ENCODE measurements at regions not wholly inside any gene's neighbourhood (a gene's known extent, or its start where the extent isn't known, plus 50 kb on each side); places are given as distances from the start of the nearest gene placed in this dataset.

DNA sequence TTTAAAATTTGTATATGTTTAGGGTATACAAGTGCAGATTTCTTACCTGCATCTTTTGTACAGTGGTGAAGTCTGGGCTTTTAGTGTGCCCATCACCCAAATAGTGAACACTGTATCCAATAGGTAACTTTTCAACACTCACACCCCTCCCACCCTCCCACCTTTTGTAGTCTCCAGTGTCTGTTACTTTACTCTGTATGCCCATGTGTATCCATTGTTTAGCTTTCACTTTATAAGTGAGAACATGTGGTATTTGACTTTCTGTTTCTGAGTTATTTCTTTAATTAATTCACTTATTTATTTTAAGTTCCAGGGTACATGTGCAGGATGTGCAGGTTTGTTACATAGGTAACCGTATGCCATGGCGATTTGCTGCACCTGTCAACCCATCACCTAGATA is 124.8 kb upstream of the NEO1 start:
- no peak for FAIRE-seq
- no peak for DNase-seq (ENCODE audit: low spot score in 2 of 2)

- DNase-seq (ENCODE audit: low spot score in 2 of 2) (no peak), FAIRE-seq (no peak)
Observed at GRCh38 chr15:72925661-72926060, 126.6 kb upstream of the NEO1 start.

DNA sequence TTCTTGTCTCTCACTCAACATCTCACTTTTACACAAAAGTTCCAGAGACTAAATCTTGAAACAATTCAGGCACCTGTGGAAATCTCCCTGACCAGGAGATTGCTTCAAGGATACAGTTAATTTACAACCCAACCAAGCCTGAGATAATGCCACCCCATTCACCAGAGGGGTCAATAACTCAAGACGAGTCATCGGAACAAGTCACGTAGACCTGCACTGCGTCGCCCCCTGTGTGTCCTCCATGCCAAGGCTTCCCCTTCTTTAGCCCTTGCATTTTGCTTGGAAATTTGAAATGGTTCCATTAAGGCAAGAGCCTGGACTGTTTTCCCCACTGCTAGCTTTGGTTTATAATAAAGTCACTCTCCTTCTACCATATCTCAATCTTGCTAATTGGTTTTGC is 129.0 kb upstream of the NEO1 start:
- DNase-seq (ENCODE audit: low spot score in 2 of 2) (no peak), FAIRE-seq (no peak)

- no peak for DNase-seq (ENCODE audit: low spot score in 2 of 2)
Observed at GRCh38 chr15:72920551-72920950, 131.7 kb upstream of the NEO1 start.

DNA sequence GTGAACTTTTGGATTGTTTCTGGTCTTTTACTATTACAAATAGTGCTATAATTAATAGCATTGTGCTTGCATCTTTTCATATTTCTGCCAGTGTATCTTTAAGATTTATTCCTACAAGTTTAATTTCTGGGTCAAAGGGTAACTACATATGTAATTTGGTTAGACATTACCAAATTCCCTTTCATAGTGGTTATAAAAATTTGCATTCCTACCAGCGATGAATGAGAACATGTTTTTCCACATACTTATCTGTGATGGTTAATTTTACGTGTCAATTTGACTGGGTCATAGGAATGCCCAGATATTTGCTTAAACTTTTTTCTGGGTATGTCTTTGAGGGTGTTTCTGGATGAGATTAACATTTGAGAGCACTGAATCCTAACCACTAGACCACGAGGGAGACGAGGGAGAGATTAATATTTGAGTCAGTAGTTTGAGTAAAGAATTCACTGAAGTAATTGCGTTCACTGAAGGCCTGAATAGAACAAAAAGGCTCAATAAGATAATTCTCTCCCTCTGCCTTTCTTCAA is 132.3 kb upstream of the NEO1 start:
- FAIRE-seq (no peak), DNase-seq (ENCODE audit: low spot score in 2 of 2) (no peak)

More at GRCh38 chr15:72920551-72920950, 131.7 kb upstream of the NEO1 start:
- no peak for FAIRE-seq

DNA sequence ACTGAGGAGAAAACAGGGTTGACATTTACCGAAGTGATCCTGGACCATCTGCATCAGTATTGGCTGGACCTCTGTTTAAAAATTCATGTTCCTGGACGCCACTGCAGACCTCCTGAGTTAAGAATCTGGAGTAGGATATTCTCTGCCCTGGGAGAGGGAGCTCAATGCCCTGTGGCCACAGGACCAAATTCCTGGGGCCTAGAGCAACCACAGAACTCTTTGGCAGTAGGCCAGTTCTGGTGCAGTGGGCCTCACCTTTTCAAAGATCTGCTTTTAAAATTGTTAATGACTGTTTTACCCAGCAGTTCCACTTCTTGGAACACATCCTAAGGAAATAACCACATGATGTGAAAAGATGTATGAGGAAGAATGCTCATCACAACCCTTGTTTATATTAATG is 133.3 kb upstream of the ADPGK start:
- no peak for FAIRE-seq
- DNase-seq (ENCODE audit: low spot score in 2 of 2) = no peak

- FAIRE-seq (no peak), DNase-seq (ENCODE audit: low spot score in 2 of 2) (no peak)
Observed at GRCh38 chr15:72916378-72916777, 132.8 kb upstream of the ADPGK start.

DNA sequence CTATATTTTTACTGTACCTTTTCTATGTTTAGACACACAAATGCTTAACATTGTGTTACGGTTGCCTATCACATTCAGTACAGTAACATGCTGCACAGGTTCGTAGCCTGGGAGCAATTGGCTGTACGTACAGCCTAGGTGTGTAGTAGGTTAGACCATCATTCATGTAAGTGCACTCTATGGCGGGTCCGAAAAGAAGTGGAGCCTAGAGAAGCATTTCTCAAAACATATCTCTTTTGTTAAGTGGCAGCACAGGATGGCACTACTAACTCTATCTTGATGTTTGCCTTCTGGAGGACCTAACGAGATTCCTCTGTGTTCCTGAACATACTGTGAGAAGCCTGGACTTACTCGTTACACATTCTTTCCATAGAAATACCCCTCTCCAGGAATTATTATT is 132.3 kb upstream of the ADPGK start:
- DNase-seq (ENCODE audit: low spot score in 2 of 2) (no peak), FAIRE-seq (no peak)

GRCh38 chr15:72912996-72913395 is 129.4 kb upstream of the ADPGK start:
- FAIRE-seq (no peak), DNase-seq (ENCODE audit: low spot score in 2 of 2) (no peak)

GRCh38 chr15:72912121-72912520 is 128.6 kb upstream of the ADPGK start:
- FAIRE-seq (no peak), DNase-seq (ENCODE audit: low spot score in 2 of 2) (no peak)

- DNase-seq (ENCODE audit: low spot score in 2 of 2) = no peak
- no peak for FAIRE-seq
Observed at GRCh38 chr15:72911626-72912025, 128.1 kb upstream of the ADPGK start.

GRCh38 chr15:72908713-72909112 is 125.2 kb upstream of the ADPGK start:
- no peak for DNase-seq (ENCODE audit: low spot score in 2 of 2)
- no peak for FAIRE-seq

DNA sequence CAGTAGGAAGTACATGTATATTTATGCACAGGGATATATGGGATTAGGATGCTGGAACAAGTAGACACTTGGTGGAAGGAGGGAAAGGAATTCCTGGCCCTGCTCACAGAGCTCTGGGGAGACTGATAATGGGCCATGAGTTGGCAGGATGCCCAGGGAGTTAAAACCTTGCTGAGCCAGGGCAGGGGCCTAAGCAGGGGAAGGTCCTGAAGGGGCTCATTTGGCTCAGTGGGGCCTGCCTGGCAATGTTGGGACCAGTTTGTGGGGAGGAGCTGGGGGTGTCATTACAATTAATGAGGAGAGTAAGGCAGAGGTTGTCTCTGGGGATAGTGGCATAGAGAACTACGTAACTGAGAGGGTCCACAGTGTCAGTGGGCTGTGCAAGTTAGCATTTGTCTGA is 124.2 kb upstream of the ADPGK start:
- FAIRE-seq (no peak), DNase-seq (ENCODE audit: low spot score in 2 of 2) (no peak)

- no peak for FAIRE-seq
- no peak for DNase-seq (ENCODE audit: low spot score in 2 of 2)
Observed at GRCh38 chr15:72902919-72903260, 119.3 kb upstream of the ADPGK start.

DNA sequence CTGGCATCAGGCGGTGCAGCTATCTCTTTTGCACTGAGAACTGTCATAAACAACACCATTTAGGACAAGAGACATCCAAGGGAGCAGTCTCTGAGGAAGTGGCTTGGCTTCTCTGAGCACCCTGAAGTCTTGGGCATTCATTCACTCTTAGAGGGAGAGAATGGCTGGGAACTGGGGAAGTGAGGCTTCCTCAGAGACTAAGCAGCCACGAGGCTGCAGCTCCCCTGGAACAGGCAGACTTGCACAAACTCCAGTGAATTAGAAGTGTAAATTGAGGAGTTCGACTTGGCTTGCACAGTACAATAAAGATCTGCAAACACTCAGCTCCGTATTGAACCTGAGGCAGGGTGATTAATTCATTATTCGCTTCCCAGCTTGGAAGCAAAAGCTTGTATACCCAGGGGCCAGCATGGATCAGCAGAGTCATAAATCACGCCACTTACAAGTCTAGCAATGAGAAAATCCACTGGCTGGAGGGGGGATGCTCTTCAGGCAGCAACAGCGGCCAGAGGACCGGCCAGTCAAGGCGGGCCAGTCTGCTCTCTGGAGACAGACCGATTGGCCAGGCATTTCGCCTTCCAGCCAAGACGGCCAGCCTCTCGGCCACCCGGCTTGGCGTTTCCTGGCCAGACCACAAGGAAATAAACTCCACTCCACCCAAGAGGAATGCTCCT is 118.8 kb upstream of the ADPGK start:
- DNase-seq (ENCODE audit: low spot score in 2 of 2) = no peak

GRCh38 chr15:72892986-72893385 is 109.4 kb upstream of the ADPGK start:
- no peak for FAIRE-seq
- no peak for DNase-seq (ENCODE audit: low spot score in 2 of 2)

More for the DNA sequence above, 118.8 kb upstream of the ADPGK start:
- no peak for FAIRE-seq

DNA sequence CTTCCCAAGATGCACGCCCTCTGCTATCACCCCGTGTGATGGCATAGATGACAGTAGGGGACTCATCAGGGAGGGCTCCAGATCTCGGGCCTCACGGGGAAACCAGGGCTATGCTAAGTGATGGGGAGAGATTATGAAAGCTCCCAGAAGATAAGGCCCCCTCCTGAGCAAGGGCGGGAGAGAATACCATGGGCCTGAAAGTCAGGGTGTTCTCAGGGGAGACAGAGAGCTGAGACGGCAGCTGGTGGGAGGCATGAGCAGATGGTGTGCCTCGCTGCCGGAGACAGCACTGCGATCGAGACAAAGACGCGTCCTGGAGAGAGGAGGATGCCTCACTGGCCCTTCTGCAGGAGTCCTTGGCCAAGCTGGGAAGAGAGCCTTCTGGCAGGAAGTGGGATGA is 106.5 kb upstream of the ADPGK start:
- DNase-seq (ENCODE audit: low spot score in 2 of 2) (no peak), FAIRE-seq (no peak)

GRCh38 chr15:72889545-72889944 is 106.0 kb upstream of the ADPGK start:
- DNase-seq (ENCODE audit: low spot score in 2 of 2) (no peak), FAIRE-seq (no peak)

GRCh38 chr15:72888811-72889210 is 105.3 kb upstream of the ADPGK start:
- DNase-seq (ENCODE audit: low spot score in 2 of 2) (no peak), FAIRE-seq (no peak)

GRCh38 chr15:72888211-72888610 is 104.7 kb upstream of the ADPGK start:
- no peak for FAIRE-seq
- DNase-seq (ENCODE audit: low spot score in 2 of 2) = no peak

DNA sequence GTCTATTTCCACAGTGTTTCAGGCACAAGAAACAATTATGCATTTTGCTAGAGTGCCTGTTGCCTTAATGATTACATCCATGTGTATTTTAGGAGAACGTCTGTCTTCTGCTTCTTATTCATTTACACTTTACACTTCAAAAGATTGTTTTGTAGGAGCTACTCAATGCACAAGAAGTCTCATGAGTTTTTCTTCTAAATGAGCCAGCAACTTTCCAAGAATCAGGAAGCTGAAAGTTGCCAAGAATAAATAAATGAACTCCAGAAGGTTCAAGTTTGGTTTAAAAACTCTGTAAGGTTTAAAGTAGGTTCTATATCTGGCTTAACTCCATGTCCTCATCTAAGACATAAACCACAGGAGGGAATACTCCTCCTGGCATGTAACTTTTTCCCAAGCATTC is 103.8 kb upstream of the ADPGK start:
- no peak for DNase-seq (ENCODE audit: low spot score in 2 of 2)
- no peak for FAIRE-seq

DNA sequence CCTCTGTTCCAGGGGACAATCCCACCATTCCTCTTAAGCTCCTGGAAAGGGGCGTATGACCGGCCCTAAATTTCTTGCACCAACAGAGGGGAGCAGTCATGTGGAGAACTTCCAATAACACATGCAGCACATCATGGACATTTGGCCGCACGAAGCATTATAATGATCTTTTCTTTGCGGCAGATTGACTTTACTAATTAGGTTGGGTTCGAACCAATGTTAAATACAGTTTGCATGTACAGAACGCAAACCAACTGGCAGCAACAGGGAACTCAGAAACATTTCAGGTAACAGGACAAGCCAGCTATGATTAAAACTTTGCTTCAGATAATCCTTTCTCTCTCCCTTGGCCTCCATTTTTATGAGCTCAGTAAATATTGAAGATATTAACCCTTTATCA is 100.8 kb upstream of the ADPGK start:
- FAIRE-seq = no peak
- DNase-seq (ENCODE audit: low spot score in 2 of 2) = no peak

Data from frontal cortex (tissue), 3 donors.